Germinal center (tissue), 1 donor: ENCODE measurements at regions not wholly inside any gene's neighbourhood (a gene's known extent, or its start where the extent isn't known, plus 50 kb on each side); places are given as distances from the start of the nearest gene placed in this dataset.
"Not testable (repeated sequence)": the region's sequence is repeated elsewhere in the genome, so short reads cannot be mapped to it uniquely, and the experiment has no call there.

Experiments
- DNase-seq: peaks from one replicate; pipeline ENCODE4 v3.0.0; 2012; ENCODE audit warnings: mixed read lengths, low spot score

DNA sequence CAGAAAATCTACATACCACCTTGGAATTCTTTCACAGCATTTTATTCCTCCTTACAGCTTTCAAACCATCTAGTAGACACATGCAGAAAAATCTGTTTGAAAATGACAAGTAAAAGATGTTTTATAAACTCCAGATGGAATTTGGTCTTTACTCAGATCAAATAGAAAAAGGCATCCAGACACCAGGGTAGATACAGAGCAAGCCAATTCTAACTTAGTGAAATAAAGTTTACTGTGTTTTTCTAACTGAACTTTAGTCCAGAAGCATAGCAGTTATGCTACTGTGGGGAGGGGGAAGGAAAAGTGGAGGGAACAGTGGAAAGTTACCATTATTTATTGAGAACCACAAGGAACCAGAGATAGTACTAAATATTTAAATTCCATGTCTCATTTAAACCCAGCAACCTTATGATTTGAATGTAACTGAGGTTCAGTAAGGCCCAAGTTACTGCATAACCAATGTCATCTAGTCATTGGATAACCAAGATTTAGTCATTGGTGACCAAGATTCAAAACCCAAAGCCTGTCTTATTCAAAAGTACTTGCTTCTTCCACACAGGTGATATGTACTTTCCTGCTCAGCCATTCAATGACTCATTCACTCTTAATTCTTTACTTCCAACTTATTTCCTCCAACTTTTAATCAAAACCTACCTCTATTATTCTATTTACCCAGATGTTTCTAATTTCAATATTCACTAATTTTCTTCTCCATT is 57.7 kb downstream of the RAD51AP2 start:
- no peak for DNase-seq

DNA sequence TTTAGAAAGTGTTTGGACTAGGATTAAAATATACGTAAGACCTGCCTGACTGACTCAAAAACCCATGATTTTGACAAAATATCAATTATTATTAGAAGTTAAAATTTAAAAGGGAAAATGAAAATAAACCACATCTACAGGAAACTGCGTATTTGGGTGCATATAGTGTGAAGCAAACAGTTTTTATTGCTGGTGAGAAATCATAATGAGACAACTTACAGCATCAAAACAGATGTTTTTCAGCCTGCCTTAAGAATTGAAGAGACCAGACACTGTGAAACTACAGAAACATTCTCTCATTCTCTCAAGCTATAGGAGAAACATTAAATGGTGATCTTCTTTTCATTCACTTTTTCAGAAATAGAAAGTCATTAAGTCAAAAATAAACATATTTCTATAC is 62.9 kb downstream of the RAD51AP2 start:
- DNase-seq = no peak

GRCh38 chr2:17446191-17446590 is 72.0 kb downstream of the RAD51AP2 start:
- not testable (repeated sequence) for DNase-seq

- DNase-seq = no peak
Observed at GRCh38 chr2:17445744-17446143, 72.5 kb downstream of the RAD51AP2 start.

DNA sequence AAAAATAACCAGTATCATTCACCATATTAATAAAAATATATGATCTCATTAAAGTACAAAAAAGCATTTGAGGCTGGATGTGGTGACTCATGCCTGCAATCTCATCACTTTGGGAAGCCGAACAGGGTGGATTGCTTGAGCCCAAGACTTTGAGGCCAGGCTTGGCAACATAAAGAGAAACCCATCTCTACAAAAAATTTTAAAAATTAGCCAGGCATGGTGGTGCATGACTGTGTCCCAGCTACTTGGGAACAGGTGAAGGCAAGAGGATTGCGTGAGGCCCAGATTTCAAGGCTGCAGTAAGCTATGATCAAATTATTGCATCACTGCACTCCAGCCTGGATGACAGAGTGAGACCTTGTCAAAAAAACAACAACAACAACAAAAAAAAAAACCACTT is 75.9 kb downstream of the RAD51AP2 start:
- no peak for DNase-seq

GRCh38 chr2:17441790-17442189 is 76.5 kb downstream of the RAD51AP2 start:
- no peak for DNase-seq

DNA sequence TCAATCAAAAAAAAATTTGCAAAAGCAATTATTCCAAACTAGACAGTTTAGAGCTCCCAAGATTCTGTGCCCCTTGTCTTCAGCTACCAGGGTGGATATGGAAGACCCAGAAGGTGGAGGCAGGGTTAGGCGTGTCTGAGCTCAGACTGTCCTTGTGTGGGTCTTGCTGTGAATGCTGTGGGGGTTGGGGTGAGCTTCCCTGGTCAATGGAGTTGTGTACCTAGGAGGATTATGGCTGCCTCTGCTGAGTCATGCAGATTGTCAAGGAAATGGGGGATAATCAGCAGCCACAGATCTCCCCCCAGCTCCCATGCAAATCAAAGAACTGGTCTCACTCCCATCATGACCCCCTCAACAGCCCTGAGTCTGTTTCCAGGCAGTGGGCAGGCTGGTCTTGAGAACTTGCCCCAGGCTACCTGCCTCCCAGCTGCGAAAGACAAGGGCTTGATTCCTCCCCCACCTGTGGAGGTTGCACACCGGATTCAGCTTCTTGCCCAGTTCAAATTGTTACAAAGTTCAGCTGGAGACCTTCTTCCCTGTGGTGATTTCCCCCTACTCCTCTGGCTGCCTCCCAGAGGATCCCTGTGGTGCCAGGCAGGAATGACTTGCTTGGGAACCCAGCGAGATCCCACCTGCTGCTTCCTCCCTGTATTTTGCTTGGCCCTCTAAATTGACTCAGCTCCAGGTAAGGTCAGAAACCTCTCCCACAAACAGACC is 77.0 kb downstream of the RAD51AP2 start:
- DNase-seq = no peak

- no peak for DNase-seq
Observed at GRCh38 chr2:17430326-17430725, 87.9 kb downstream of the RAD51AP2 start.

DNA sequence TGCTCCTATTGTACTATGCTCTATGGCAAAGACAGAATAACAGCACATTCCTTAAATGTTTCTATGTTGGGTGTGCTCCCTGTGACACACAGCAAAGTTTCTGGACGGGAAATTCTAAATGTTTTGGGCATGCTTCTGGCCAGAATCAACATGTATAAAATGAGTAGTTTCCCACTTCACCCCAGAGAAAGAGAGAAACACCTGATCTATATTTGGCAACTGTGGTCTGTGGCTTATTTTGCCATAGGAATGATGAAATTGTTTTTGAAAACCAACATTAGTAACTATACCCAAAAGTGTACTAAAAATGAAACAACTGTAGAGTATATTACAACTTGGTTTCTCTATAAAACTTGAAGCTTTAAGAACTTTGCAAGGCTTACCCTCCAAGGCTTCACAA is 89.1 kb downstream of the RAD51AP2 start:
- no peak for DNase-seq

DNA sequence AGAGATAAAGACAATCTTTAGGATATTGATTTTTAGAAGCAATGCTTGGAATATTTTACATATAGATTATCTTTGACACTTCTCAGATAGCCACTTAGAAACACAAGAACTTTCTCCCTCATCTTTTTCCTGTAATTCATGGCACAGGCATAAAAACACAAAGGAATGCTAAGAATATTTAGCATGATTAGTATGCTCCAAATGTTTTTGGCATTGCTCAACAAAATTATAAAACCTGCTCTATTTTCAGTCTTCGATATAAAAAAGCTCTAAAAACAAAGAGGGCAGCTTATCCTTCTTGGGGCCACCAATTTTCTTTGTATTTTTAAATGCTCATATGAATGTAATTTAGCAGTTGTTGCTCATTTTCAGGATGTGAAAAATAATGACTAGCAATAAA is 90.8 kb downstream of the RAD51AP2 start:
- DNase-seq = no peak

- no peak for DNase-seq
Observed at GRCh38 chr2:17426743-17427142, 91.5 kb downstream of the RAD51AP2 start.

DNA sequence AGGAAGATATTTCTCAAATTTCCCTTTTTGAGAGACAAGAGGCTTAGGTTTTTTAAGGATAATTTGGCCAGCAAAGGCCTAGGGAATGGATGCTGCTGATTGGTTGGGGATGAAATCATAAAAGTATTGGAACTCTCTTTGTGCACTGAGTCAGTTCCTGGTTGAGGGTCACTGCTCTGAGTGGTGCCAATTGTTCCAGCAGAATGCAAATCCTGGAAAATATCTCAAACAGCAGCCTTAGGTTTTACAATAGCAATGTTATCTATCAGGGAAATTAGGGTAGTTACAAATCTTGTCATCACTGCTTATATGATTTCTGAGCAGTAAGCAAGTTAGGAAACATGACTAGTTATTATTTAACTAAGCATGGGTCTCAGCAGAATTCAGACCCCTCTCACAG is 96.2 kb downstream of the RAD51AP2 start:
- DNase-seq = no peak

DNA sequence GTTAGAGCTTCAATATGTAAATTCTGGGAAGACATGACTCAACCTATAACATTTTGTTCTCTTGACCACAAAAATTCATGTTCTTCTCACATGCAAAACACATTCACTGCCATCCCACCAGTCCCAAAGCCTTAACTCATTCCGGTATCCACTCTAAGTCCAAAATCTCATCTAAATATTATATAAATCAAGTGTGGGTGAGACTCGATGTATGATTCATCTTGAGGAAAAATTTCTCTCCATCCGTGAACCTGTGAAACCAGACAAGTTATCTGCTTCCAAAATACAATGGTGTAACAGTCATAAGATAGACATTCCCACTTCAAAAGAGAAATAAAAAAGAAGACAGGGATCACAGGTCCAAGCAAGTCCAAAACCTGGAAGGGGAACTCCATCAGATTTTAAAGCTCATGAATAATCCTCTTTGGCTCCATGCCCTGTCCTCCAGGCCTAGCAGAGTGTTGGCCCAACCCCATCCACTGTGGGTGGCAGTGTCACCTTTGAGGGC is 101.3 kb downstream of the RAD51AP2 start:
- DNase-seq = no peak

DNA sequence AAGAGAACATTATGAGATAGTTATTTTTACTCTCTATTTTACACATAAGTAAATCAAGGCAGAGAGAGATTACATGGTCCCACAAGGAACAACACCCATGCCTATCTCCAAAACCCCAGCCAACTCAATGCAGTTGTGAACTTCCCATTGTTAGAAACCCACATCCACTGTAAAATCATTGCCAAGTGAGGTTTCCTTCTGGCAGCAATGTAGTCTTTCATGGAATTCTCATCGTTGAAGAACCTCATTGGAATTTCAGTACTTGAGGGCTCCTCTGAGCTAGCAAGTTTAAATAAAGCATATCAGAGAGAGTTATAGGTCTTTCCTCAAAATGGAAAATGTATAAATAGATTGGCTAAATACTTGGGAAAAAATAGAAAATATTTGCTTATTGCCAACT is 105.2 kb downstream of the RAD51AP2 start:
- no peak for DNase-seq

- DNase-seq = no peak
Observed at GRCh38 chr2:17401096-17401495, 117.1 kb downstream of the RAD51AP2 start.

GRCh38 chr2:17398770-17399169 is 119.5 kb downstream of the RAD51AP2 start:
- DNase-seq = no peak

- DNase-seq = no peak
Observed at GRCh38 chr2:17388798-17389197, 129.4 kb downstream of the RAD51AP2 start.

GRCh38 chr2:17387591-17387990 is 130.6 kb downstream of the RAD51AP2 start:
- no peak for DNase-seq

- DNase-seq = no peak
Observed at GRCh38 chr2:17386771-17387170, 131.5 kb downstream of the RAD51AP2 start.

DNA sequence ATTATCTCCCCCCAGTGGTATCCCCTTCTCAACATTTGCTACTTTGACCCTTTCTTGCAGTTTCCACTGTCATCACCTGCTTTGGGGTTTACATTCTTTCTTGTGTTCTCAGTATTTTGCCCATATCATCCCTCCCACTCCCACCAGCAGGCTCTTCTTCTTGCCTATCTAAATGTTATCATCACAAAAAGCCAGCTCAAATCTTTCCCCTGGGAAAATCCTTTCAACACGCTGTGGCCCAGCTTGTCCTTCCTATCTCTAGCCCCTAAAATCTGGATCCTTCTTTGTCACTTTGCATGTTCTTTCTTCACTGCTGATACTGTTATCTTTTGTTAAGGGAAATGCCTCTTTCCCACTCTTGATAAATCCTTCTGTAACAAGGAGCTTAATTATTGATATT is 138.2 kb downstream of the RAD51AP2 start:
- DNase-seq = no peak

- no peak for DNase-seq
Observed at GRCh38 chr2:17375262-17375661, 143.0 kb downstream of the RAD51AP2 start.

GRCh38 chr2:17373741-17374140 is 144.5 kb downstream of the RAD51AP2 start:
- DNase-seq = no peak

DNA sequence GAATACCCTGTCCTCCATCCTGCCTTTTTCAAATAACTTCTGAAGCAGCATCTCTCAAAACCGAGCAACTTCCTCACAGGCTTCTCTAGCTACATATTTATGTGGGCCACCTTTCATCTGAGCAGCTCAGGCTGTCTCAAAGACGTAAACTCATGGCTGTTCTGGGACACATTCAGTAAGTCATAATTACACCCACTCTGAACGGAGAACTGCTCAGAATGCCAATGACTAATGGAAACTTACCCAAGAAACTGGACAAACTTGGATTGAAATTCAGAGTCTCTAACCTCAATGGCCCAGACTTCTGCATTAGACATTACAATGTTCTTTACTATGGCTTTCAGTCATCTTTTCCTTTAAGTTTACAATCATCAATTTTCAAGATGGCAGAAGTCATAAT is 145.2 kb downstream of the RAD51AP2 start:
- DNase-seq = no peak

GRCh38 chr2:17363846-17364245 is 154.4 kb downstream of the RAD51AP2 start:
- no peak for DNase-seq
